IMR-90 (cell line): ENCODE measurements at regions not wholly inside any gene's neighbourhood (a gene's known extent, or its start where the extent isn't known, plus 50 kb on each side); places are given as distances from the start of the nearest gene placed in this dataset.

Experiments
- ATAC-seq: fragments of 200-7000 bp; cut with Tn5 transposase; 2 replicates; pipeline ENCODE4 v1.9.1; 2020; ENCODE audit warnings: low read depth, mild to moderate bottlenecking, moderate library complexity
- BruUV-seq: library from RNA; stranded (reverse); fragments of 400-500 nt; replicated peaks from 2 replicates; lab custom pipeline; 2021; lab: Mats Ljungman, UMichigan
- CTCF ChIA-PET: fragments of 300-600 bp; formaldehyde crosslinking; extraction: SDS; loops from one replicate; lab custom pipeline; 2021; ENCODE audit warnings: antibody characterized with exemption; lab: Yijun Ruan, JAX
- POLR2A ChIA-PET: fragments of 300-600 bp; sonication (Branson Sonifier 250); formaldehyde crosslinking; loops from one replicate; lab custom pipeline; 2022; ENCODE audit warnings: antibody characterized with exemption; ENCODE audit not compliant: unreplicated experiment; lab: Charles Lee
- DNase-seq: peaks from one replicate; pipeline ENCODE4 v3.0.0; 2013
- H2AFZ ChIP-seq: replicated peaks from 2 replicates; pipeline ENCODE3; 2013; ENCODE audit warnings: low read length, mild to moderate bottlenecking; ENCODE audit not compliant: poor library complexity
- H2AK5ac ChIP-seq: 2 replicates; pipeline ENCODE4 v1.6.1; 2013; ENCODE audit warnings: low read depth, low read length, inconsistent platforms
- H2AK9ac ChIP-seq: replicated peaks from 2 replicates; pipeline ENCODE3; 2013; ENCODE audit warnings: mild to moderate bottlenecking, low read depth, low read length, moderate library complexity; ENCODE audit not compliant: poor library complexity
- H2BK120ac ChIP-seq: 2 replicates; pipeline ENCODE4 v1.6.1; 2013; ENCODE audit warnings: low read depth, low read length, inconsistent platforms
- H2BK15ac ChIP-seq: 3 replicates; pipeline ENCODE4 v1.6.1; 2013; ENCODE audit warnings: low read depth, low read length, inconsistent platforms
- H2BK20ac ChIP-seq: 2 replicates; pipeline ENCODE4 v1.6.1; 2013; ENCODE audit warnings: low read depth, mild to moderate bottlenecking, inconsistent platforms, low read length, moderate library complexity
- H2BK5ac ChIP-seq: 2 replicates; pipeline ENCODE4 v1.6.1; 2013; ENCODE audit warnings: mild to moderate bottlenecking, low read depth, low read length, inconsistent platforms; ENCODE audit not compliant: poor library complexity, severe bottlenecking
- H3K14ac ChIP-seq: replicated peaks from 2 replicates; pipeline ENCODE4 v1.6.1; 2013; ENCODE audit warnings: low read depth, low read length, inconsistent platforms
- H3K18ac ChIP-seq: 2 replicates; pipeline ENCODE4 v1.6.1; 2013; ENCODE audit warnings: low read depth, low read length, control low read depth
- H3K23ac ChIP-seq: 2 replicates; pipeline ENCODE4 v1.6.1; 2013; ENCODE audit warnings: low read depth, low read length, inconsistent platforms
- H3K27ac ChIP-seq: 2 replicates; pipeline ENCODE4 v1.5.1; 2013; ENCODE audit warnings: mild to moderate bottlenecking, control low read depth, low read length; ENCODE audit not compliant: insufficient read depth
- H3K27me3 ChIP-seq: 2 replicates; pipeline ENCODE4 v1.6.1; 2013; ENCODE audit warnings: low read length; ENCODE audit not compliant: control insufficient read depth, insufficient read depth
- H3K36me3 ChIP-seq: 2 replicates; pipeline ENCODE4 v1.6.1; 2013; ENCODE audit warnings: low read length, mixed read lengths; ENCODE audit not compliant: control insufficient read depth, insufficient read depth
- H3K4ac ChIP-seq: 2 replicates; pipeline ENCODE4 v1.6.1; 2013; ENCODE audit warnings: low read depth, low read length, inconsistent platforms
- H3K4me1 ChIP-seq: 2 replicates; pipeline ENCODE4 v1.6.1; 2013; ENCODE audit warnings: low read length, mixed read lengths; ENCODE audit not compliant: control insufficient read depth, insufficient read depth
- H3K4me2 ChIP-seq: 2 replicates; pipeline ENCODE4 v1.6.1; 2013; ENCODE audit warnings: low read depth, mild to moderate bottlenecking, control low read depth, low read length, moderate library complexity
- H3K4me3 ChIP-seq: 2 replicates; pipeline ENCODE4 v1.5.1; 2013; ENCODE audit warnings: low read depth, mild to moderate bottlenecking, control low read depth, low read length, moderate library complexity; ENCODE audit not compliant: insufficient read depth
- H3K56ac ChIP-seq: 2 replicates; pipeline ENCODE4 v1.6.1; 2013; ENCODE audit warnings: low read length, inconsistent platforms; ENCODE audit not compliant: insufficient read depth; ENCODE audit errors: extremely low read depth
- H3K79me1 ChIP-seq, 2 experiments: 2 replicates each; pipeline ENCODE4 v1.6.1; 2013; ENCODE audit warnings: low read length in 2 of 2, inconsistent platforms in 1 of 2, low read depth in 1 of 2
- H3K9ac ChIP-seq: 2 replicates; pipeline ENCODE4 v1.6.1; 2013; ENCODE audit warnings: low read depth, low read length, control low read depth
- H3K9me1 ChIP-seq: 2 replicates; pipeline ENCODE4 v1.6.1; 2013; ENCODE audit warnings: low read length, inconsistent platforms; ENCODE audit not compliant: insufficient read depth
- H3K9me3 ChIP-seq: 2 replicates; pipeline ENCODE4 v1.6.1; 2013; ENCODE audit warnings: low read length; ENCODE audit not compliant: control insufficient read depth, insufficient read depth
- H4K20me1 ChIP-seq: 2 replicates; pipeline ENCODE4 v1.6.1; 2013; ENCODE audit warnings: low read length, inconsistent platforms; ENCODE audit not compliant: insufficient read depth
- H4K5ac ChIP-seq: 2 replicates; pipeline ENCODE4 v1.6.1; 2013; ENCODE audit warnings: mild to moderate bottlenecking, low read depth, low read length, control low read depth
- H4K8ac ChIP-seq, 2 experiments: 2 replicates each; pipeline ENCODE4 v1.6.1; 2013; ENCODE audit warnings: low read depth in 2 of 2, low read length in 2 of 2, control low read depth in 1 of 2, inconsistent platforms in 1 of 2
- H4K91ac ChIP-seq: 2 replicates; pipeline ENCODE4 v1.6.1; 2013; ENCODE audit warnings: low read depth, low read length, inconsistent platforms; ENCODE audit not compliant: insufficient read depth
- BHLHE40 ChIP-seq: fragments of 150-350 bp; IDR thresholded peaks from 2 replicates; pipeline ENCODE4 v1.6.1; 2016; ENCODE audit warnings: mild to moderate bottlenecking, low read depth, low read length
- CHD1 ChIP-seq: IDR thresholded peaks from 2 replicates; pipeline ENCODE4 v1.6.1; 2012; ENCODE audit warnings: low read depth, low read length, improper control_type of control experiment
- CTCF ChIP-seq: conservative IDR thresholded peaks from 2 replicates; pipeline ENCODE4 v1.5.1; 2012; ENCODE audit warnings: mild to moderate bottlenecking, low read depth, low read length, improper control_type of control experiment
- FOS ChIP-seq: fragments of 150-350 bp; IDR thresholded peaks from 2 replicates; pipeline ENCODE4 v1.6.1; 2016; ENCODE audit warnings: low read depth, low read length
- MAFK ChIP-seq: IDR thresholded peaks from 2 replicates; pipeline ENCODE4 v1.6.1; 2012; ENCODE audit warnings: low read depth, low read length, improper control_type of control experiment
- MAZ ChIP-seq: IDR thresholded peaks from 2 replicates; pipeline ENCODE4 v1.6.1; 2012; ENCODE audit warnings: low read depth, mild to moderate bottlenecking, low read length, improper control_type of control experiment, moderate library complexity, borderline replicate concordance
- NFE2L2 ChIP-seq: fragments of 150-350 bp; IDR thresholded peaks from 2 replicates; pipeline ENCODE4 v1.6.1; 2016; ENCODE audit warnings: low read depth, mild to moderate bottlenecking, low read length
- SMC3 ChIP-seq: fragments of 150-350 bp; IDR thresholded peaks from 2 replicates; pipeline ENCODE4 v1.6.1; 2016; ENCODE audit warnings: low read depth, mild to moderate bottlenecking, antibody characterized with exemption, low read length, moderate library complexity
- USF2 ChIP-seq: fragments of 150-350 bp; IDR thresholded peaks from 2 replicates; pipeline ENCODE4 v1.6.1; 2017; ENCODE audit warnings: mild to moderate bottlenecking, antibody characterized with exemption, low read length, low read depth
- WGBS, 2 experiments: methylation state at CpG; one replicate each; pipeline versions ENCODE4 v1.1.5 to v1.1.7; 2013; ENCODE audit warnings: missing lambda C conversion rate in 2 of 2; ENCODE audit not compliant: insufficient read length in 1 of 2; ENCODE audit errors: extremely low coverage in 2 of 2; 5-methylcytosine and 5-hydroxymethylcytosine counted together
- dilution Hi-C: fragments of 300-500 bp; cut with HindIII; formaldehyde crosslinking; loops from one replicate; pipeline ENCODE4 v1.14.3; 2018; ENCODE audit warnings: low sequenced_read_pairs; ENCODE audit not compliant: unreplicated experiment
- in situ Hi-C: fragments of 300-500 bp; cut with MboI; formaldehyde crosslinking; loops from 3 replicates; pipeline ENCODE4 v1.14.3; 2019; ENCODE audit warnings: low sequenced_read_pairs, inconsistent platforms, mixed read lengths
- intact Hi-C: fragments of 100-400 bp; cut with micrococcal nuclease; formaldehyde crosslinking; loops from 2 replicates; pipeline ENCODE4 v1.10.0; 2022

- Histone ChIP-seq H3K27ac (no peak overlapping the region), H2BK120ac (no peak overlapping the region), H3K18ac (no peak overlapping the region), H3K9me3 (no peaks in the 10 kb centered on the region), H2BK15ac (no peak overlapping the region), H3K56ac (no peak overlapping the region), H3K4ac (no peak overlapping the region), H2AK9ac (no peak overlapping the region), H4K5ac (no peak overlapping the region), H3K27me3 (no peaks in the 10 kb centered on the region), H3K23ac (no peak overlapping the region), H4K8ac (no peak overlapping the region), H2BK20ac (no peak overlapping the region), H4K20me1 (no peaks in the 10 kb centered on the region), H3K9me1 (no peaks in the 10 kb centered on the region), H4K91ac (no peak overlapping the region), H3K14ac (no peak overlapping the region), H3K4me3 (no peak overlapping the region), H3K4me1 (no peaks in the 10 kb centered on the region), H2BK5ac (no peak overlapping the region), H3K9ac (no peak overlapping the region), H3K36me3 (no peaks in the 10 kb centered on the region), H2AFZ (no peak overlapping the region), H3K79me1 (no peaks in the 10 kb centered on the region), H2AK5ac (no peak overlapping the region), H3K4me2 (no peak overlapping the region)
- CTCF ChIA-PET = no interaction called here
- dilution Hi-C loops (no loop called here), intact Hi-C loops (no loop called here), in situ Hi-C loops (no loop called here)
- BruUV-seq = no TSS peak
- TF ChIP-seq MAZ = no peak
- no peak for TF ChIP-seq MAFK
- TF ChIP-seq SMC3 = no peak
- TF ChIP-seq CTCF = no peak
- no peak for TF ChIP-seq BHLHE40
- no peak for TF ChIP-seq FOS
- no peak for TF ChIP-seq NFE2L2
- TF ChIP-seq USF2 = no peak
- no peak for TF ChIP-seq CHD1
- POLR2A ChIA-PET = no interaction called here
- DNase-seq (no peak), ATAC-seq (0 out of 2 replicates have a peak, but pooled peaks have one; percentile 11)
- WGBS, 2 experiments = 14% methylated on average over 1 of the region's 2 CpGs; no CpG with 5 or more reads in 1 of the 2 experiments
These were observed 191.0 kb upstream of the KIF2A start for GRCh38 chr5:62115014-62115413.
